Lower leg skin (tissue), 3 donors: ENCODE measurements at regions not wholly inside any gene's neighbourhood (a gene's known extent, or its start where the extent isn't known, plus 50 kb on each side); places are given as distances from the start of the nearest gene placed in this dataset.

Experiments used
- CTCF ChIP-seq, 3 donors: fragments of 450-650 bp; IDR thresholded peaks; one replicate each; pipeline ENCODE4 v1.5.1; 2016; ENCODE audit warnings: antibody characterized with exemption in 3 of 3, mild to moderate bottlenecking in 3 of 3, moderate library complexity in 2 of 3
- POLR2A ChIP-seq, 2 donors: fragments of 450-650 bp; IDR thresholded peaks; one replicate each; pipeline ENCODE4 v1.6.1; 2016 to 2017; ENCODE audit warnings: antibody characterized with exemption in 2 of 2, mild to moderate bottlenecking in 1 of 2, moderate library complexity in 1 of 2

DNA sequence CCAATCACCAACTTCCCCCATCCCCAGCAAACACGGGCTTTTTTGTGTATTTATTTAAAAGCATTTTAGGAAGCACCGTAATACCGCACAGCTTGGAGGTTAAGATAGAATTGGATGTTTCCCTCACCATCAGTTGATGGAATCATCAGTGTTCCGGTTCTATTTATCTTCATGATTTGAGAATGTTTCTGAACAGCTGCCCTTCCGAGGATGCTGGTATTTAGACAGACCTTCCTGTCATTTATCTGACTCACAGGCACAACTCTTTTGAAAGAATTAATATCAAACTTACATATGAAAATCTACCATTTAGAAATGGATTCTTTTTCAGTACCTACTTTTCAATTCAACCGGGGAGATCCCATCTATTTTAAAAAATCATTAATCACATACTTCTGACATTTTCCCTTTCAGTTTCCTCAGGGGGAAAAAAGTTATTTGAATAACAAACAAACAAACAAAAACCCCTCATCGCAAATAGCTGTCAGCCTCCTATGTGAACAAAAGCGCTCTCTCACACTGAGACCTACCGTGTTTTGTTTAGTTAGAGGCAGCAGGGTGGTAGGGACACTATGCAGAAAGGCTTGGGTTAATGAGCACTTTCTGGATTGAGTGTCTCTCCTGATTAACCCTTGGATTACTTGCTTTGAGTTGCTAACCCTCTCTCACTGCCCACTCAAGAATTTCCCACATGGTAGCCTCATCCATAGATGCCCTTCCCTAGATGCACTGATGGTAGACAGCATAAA lies 189.3 kb downstream of the TM9SF2 start:
- TF ChIP-seq CTCF (IDR thresholded peaks at IDR 0.05) (no peak), POLR2A (IDR thresholded peaks at IDR 0.05) (no peak)
